Testis (tissue), 2 donors: ENCODE measurements at regions not wholly inside any gene's neighbourhood (a gene's known extent, or its start where the extent isn't known, plus 50 kb on each side); places are given as distances from the start of the nearest gene placed in this dataset.

Experiments
- DNase-seq: peaks from one replicate; pipeline ENCODE4 v3.0.0-alpha.2; 2019
- H3K27ac ChIP-seq, 2 donors: fragments of 200-600 bp; sonication (generic); one replicate each; pipeline ENCODE4 v1.5.1; 2019
- H3K27me3 ChIP-seq: fragments of 200-600 bp; sonication (generic); one replicate; pipeline ENCODE4 v1.5.1; 2019
- H3K36me3 ChIP-seq: fragments of 200-600 bp; sonication (generic); one replicate; pipeline ENCODE4 v1.5.1; 2017; ENCODE audit warnings: low read depth; ENCODE audit errors: missing control alignments
- H3K4me1 ChIP-seq: fragments of 200-600 bp; sonication (generic); one replicate; pipeline ENCODE4 v1.5.1; 2019
- H3K4me3 ChIP-seq, 2 donors: fragments of 200-600 bp; sonication (generic); one replicate each; pipeline ENCODE4 v1.5.1; 2017 to 2019
- H3K9me3 ChIP-seq: fragments of 200-600 bp; sonication (generic); one replicate; pipeline ENCODE4 v1.5.1; 2017
- CTCF ChIP-seq, 3 experiments: fragments of 450-650 bp in 2 of 3; fragments of 200-600 bp in 1 of 3; sonication (generic) in 1 of 3; IDR thresholded peaks; one replicate each; pipeline ENCODE4 v1.5.1; 2016 to 2019; ENCODE audit warnings: antibody characterized with exemption in 3 of 3, mild to moderate bottlenecking in 2 of 3, moderate library complexity in 1 of 3
- POLR2A ChIP-seq: fragments of 450-650 bp; IDR thresholded peaks from one replicate; pipeline ENCODE4 v1.6.1; 2017; ENCODE audit warnings: antibody characterized with exemption, mild to moderate bottlenecking, moderate library complexity
- WGBS, 2 donors: methylation state at CpG; one replicate each; pipeline ENCODE4 v1.1.5; 2018; 5-methylcytosine and 5-hydroxymethylcytosine counted together
- intact Hi-C: fragments of 100-400 bp; cut with DNase I; formaldehyde crosslinking; loops from one replicate; pipeline ENCODE4 v1.15.1; 2023; ENCODE audit warnings: low total_unique reads

GRCh38 chr1:30371179-30371788 lies 352.1 kb downstream of the MATN1 start:
- DNase-seq: no peak
- no peak overlapping the region for H3K4me3 ChIP-seq
- H3K4me1 ChIP-seq: no peaks in the 10 kb centered on the region
- no peaks in the 10 kb centered on the region for H3K36me3 ChIP-seq
- TF ChIP-seq POLR2A: no peak
- WGBS, 2 donors: 86 to 88% methylated on average over 9 of the region's 9 CpGs
- intact Hi-C loops: no loop called here
- no peak overlapping the region for H3K27ac ChIP-seq
- H3K27me3 ChIP-seq: no peaks in the 10 kb centered on the region
- no peaks in the 10 kb centered on the region for H3K9me3 ChIP-seq

GRCh38 chr1:30368651-30369240 lies 354.6 kb downstream of the MATN1 start:
- no peaks in the 10 kb centered on the region for H3K27me3 ChIP-seq
- WGBS, 2 donors: 73 to 75% methylated on average over 6 of the region's 6 CpGs
- no peak for DNase-seq
- TF ChIP-seq POLR2A: no peak
- no peak for TF ChIP-seq CTCF (IDR thresholded peaks at IDR 0.05)
- no peaks in the 10 kb centered on the region for H3K4me1 ChIP-seq
- intact Hi-C loops: no loop called here
- no peak overlapping the region for H3K27ac ChIP-seq
- no peaks in the 10 kb centered on the region for H3K36me3 ChIP-seq
- H3K4me3 ChIP-seq: no peak overlapping the region
- no peaks in the 10 kb centered on the region for H3K9me3 ChIP-seq

- Histone ChIP-seq H3K4me1 (no peaks in the 10 kb centered on the region), H3K4me3 (no peak overlapping the region), H3K9me3 (no peaks in the 10 kb centered on the region), H3K27ac (no peak overlapping the region), H3K27me3 (no peaks in the 10 kb centered on the region), H3K36me3 (no peaks in the 10 kb centered on the region)
- no peak for TF ChIP-seq CTCF (IDR thresholded peaks at IDR 0.05)
- no peak for TF ChIP-seq POLR2A
- WGBS, 2 donors: 84 to 85% methylated on average over 5 of the region's 5 CpGs
- intact Hi-C loops: no loop called here
- no peak for DNase-seq
These were observed 356.5 kb downstream of the MATN1 start for GRCh38 chr1:30366911-30367310.

GRCh38 chr1:30366199-30366598 lies 357.2 kb downstream of the MATN1 start:
- Histone ChIP-seq H3K4me1 (no peaks in the 10 kb centered on the region), H3K27ac (no peak overlapping the region), H3K9me3 (no peaks in the 10 kb centered on the region), H3K36me3 (no peaks in the 10 kb centered on the region), H3K4me3 (no peak overlapping the region), H3K27me3 (no peaks in the 10 kb centered on the region)
- no peak for DNase-seq
- no peak for TF ChIP-seq CTCF (IDR thresholded peaks at IDR 0.05)
- TF ChIP-seq POLR2A: no peak
- intact Hi-C loops: no loop called here
- 93 to 94% methylated on average over 4 of the region's 4 CpGs for WGBS, 2 donors

GRCh38 chr1:30365596-30365995 lies 357.8 kb downstream of the MATN1 start:
- intact Hi-C loops: no loop called here
- Histone ChIP-seq H3K27me3 (no peaks in the 10 kb centered on the region), H3K4me1 (no peaks in the 10 kb centered on the region), H3K9me3 (no peaks in the 10 kb centered on the region), H3K36me3 (no peaks in the 10 kb centered on the region), H3K4me3 (no peak overlapping the region), H3K27ac (no peak overlapping the region)
- no peak for DNase-seq
- TF ChIP-seq POLR2A (no peak), CTCF (IDR thresholded peaks at IDR 0.05) (no peak)
- 84 to 91% methylated on average over 3 of the region's 3 CpGs for WGBS, 2 donors
